Endothelial cell of umbilical vein (primary cell): ENCODE measurements at regions not wholly inside any gene's neighbourhood (a gene's known extent, or its start where the extent isn't known, plus 50 kb on each side); places are given as distances from the start of the nearest gene placed in this dataset.

Source experiments
- BruUV-seq: library from RNA; stranded (reverse); fragments of 400-500 nt; replicated peaks from 2 replicates; lab custom pipeline; 2021; lab: Mats Ljungman, UMichigan
- CTCF ChIA-PET: fragments of 300-600, 350-600 bp; sonication (Branson Sonifier 250); formaldehyde crosslinking; loops from one replicate; lab custom pipeline; 2021; ENCODE audit warnings: antibody characterized with exemption, inconsistent platforms; lab: Charles Lee
- POLR2A ChIA-PET: fragments of 300-600, 350-600 bp; sonication (Branson Sonifier 250); formaldehyde crosslinking; loops from one replicate; lab custom pipeline; 2021; ENCODE audit warnings: antibody characterized with exemption, inconsistent platforms; lab: Charles Lee
- DNase-seq: peaks from one replicate; pipeline ENCODE4 v3.0.0-alpha.2; 2011; ENCODE audit warnings: low read depth, low spot score
- FAIRE-seq: peaks from 2 replicates; lab custom pipeline; 2011; peaks lifted over from hg19 to GRCh38; lab: Jason Lieb, UNC
- H2AFZ ChIP-seq: 2 replicates; pipeline ENCODE4 v1.6.0; 2012; ENCODE audit warnings: low read depth, low read length, control low read depth, inconsistent platforms
- H3K27ac ChIP-seq: 2 replicates; pipeline ENCODE4 v1.5.1; 2011; ENCODE audit warnings: low read depth, mild to moderate bottlenecking, control low read depth, low read length, moderate library complexity; ENCODE audit not compliant: insufficient read depth
- H3K27me3 ChIP-seq, 2 experiments: 2 replicates each; pipeline versions ENCODE4 v1.6.0 to v1.6.1; 2011; ENCODE audit warnings: low read length in 2 of 2, mixed read lengths in 1 of 2; ENCODE audit not compliant: control insufficient read depth in 2 of 2, insufficient read depth in 2 of 2
- H3K36me3 ChIP-seq, 2 experiments: 2 replicates in 1 of 2; 3 replicates in 1 of 2; pipeline ENCODE4 v1.5.1; 2011; ENCODE audit warnings: low read length in 2 of 2, mild to moderate bottlenecking in 1 of 2, moderate library complexity in 1 of 2; ENCODE audit not compliant: control insufficient read depth in 2 of 2, insufficient read depth in 2 of 2; ENCODE audit errors: extremely low read depth in 1 of 2
- H3K4me1 ChIP-seq: 3 replicates; pipeline ENCODE4 v1.5.1; 2011; ENCODE audit warnings: mild to moderate bottlenecking, low read length; ENCODE audit not compliant: control insufficient read depth, insufficient read depth; ENCODE audit errors: extremely low read depth
- H3K4me2 ChIP-seq: 2 replicates; pipeline ENCODE4 v1.6.1; 2011; ENCODE audit warnings: low read length, control low read depth, mixed read lengths; ENCODE audit not compliant: insufficient read depth
- H3K4me3 ChIP-seq, 3 experiments: fragments of 200-600 bp in 1 of 3; sonication (generic), shearing (Covaris generic) in 1 of 3; replicated peaks in 1 of 3; 2 replicates each; pipeline ENCODE4 v1.5.1; 2011 to 2016; ENCODE audit warnings: control low read depth in 3 of 3, low read length in 3 of 3, mild to moderate bottlenecking in 2 of 3, inconsistent platforms in 1 of 3, low read depth in 1 of 3, moderate library complexity in 1 of 3; ENCODE audit not compliant: insufficient read depth in 1 of 3
- H3K79me2 ChIP-seq: 2 replicates; pipeline ENCODE4 v1.6.0; 2012; ENCODE audit warnings: low read length, inconsistent platforms; ENCODE audit not compliant: control insufficient read depth, insufficient read depth
- H3K9ac ChIP-seq: replicated peaks from 2 replicates; pipeline ENCODE3; 2011; ENCODE audit warnings: low read length, control low read depth; ENCODE audit not compliant: insufficient read depth; ENCODE audit errors: extremely low read depth
- H3K9me1 ChIP-seq: replicated peaks from 3 replicates; pipeline ENCODE4 v1.6.0; 2011; ENCODE audit warnings: mild to moderate bottlenecking, low read length; ENCODE audit not compliant: control insufficient read depth, insufficient read depth; ENCODE audit errors: extremely low read depth
- H3K9me3 ChIP-seq: replicated peaks from 2 replicates; pipeline ENCODE4 v1.5.1; 2012; ENCODE audit warnings: low read length, inconsistent platforms; ENCODE audit not compliant: control insufficient read depth, insufficient read depth
- H4K20me1 ChIP-seq: replicated peaks from 2 replicates; pipeline ENCODE3; 2011; ENCODE audit warnings: mild to moderate bottlenecking, low read length; ENCODE audit not compliant: control insufficient read depth, insufficient read depth; ENCODE audit errors: extremely low read depth
- EZH2 ChIP-seq: IDR thresholded peaks from 2 replicates; pipeline ENCODE4 v1.6.1; 2012; ENCODE audit warnings: borderline replicate concordance, low read depth, mild to moderate bottlenecking, moderate library complexity, low read length, inconsistent platforms; ENCODE audit not compliant: severe bottlenecking
- FOS ChIP-seq: IDR thresholded peaks from 2 replicates; pipeline ENCODE4 v1.6.1; 2011; ENCODE audit warnings: mild to moderate bottlenecking, low read length, moderate library complexity, borderline replicate concordance; ENCODE audit not compliant: insufficient read depth
- GATA2 ChIP-seq: IDR thresholded peaks from 2 replicates; pipeline ENCODE4 v1.7.0; 2011; ENCODE audit warnings: low read depth, mild to moderate bottlenecking, moderate library complexity, mixed read lengths, low read length; ENCODE audit not compliant: insufficient read length, insufficient read depth
- JUN ChIP-seq: IDR thresholded peaks from 2 replicates; pipeline ENCODE4 v1.6.1; 2011; ENCODE audit warnings: borderline replicate concordance, low read depth; ENCODE audit not compliant: insufficient read length, insufficient read depth
- MYC ChIP-seq: IDR thresholded peaks from one replicate; pipeline ENCODE4 v1.6.1; 2011; ENCODE audit warnings: mild to moderate bottlenecking, low read depth, low read length
- POLR2A ChIP-seq: IDR thresholded peaks from 2 replicates; pipeline ENCODE4 v1.6.1; 2012; ENCODE audit warnings: low read depth, mild to moderate bottlenecking, control low read depth, low read length
- POLR2AphosphoS5 ChIP-seq: IDR thresholded peaks from 2 replicates; pipeline ENCODE4 v1.6.1; 2012; ENCODE audit warnings: low read depth, mild to moderate bottlenecking, control low read depth, low read length, moderate library complexity; ENCODE audit not compliant: insufficient read depth
- dilution Hi-C: fragments of 300-500 bp; cut with MboI; formaldehyde crosslinking; loops from one replicate; pipeline ENCODE4 v1.15.0; 2019; ENCODE audit warnings: low sequenced_read_pairs; ENCODE audit not compliant: extremely low pct_ligation_motif_present
- intact Hi-C: fragments of 100-400 bp; cut with micrococcal nuclease; formaldehyde crosslinking; loops from one replicate; pipeline ENCODE4 v1.10.0; 2022
- TF ChIP-seq, protein P1 (sequence below): IDR thresholded peaks from 2 replicates; pipeline ENCODE4 v1.6.1; 2011; ENCODE audit not compliant: insufficient read depth, insufficient read length
- TF ChIP-seq, protein P2 (sequence below), 2 donors: IDR thresholded peaks; 1 replicate in 1 of 2; 2 replicates in 1 of 2; pipeline ENCODE4 v1.5.1; 2011; ENCODE audit warnings: low read length in 2 of 2, mild to moderate bottlenecking in 2 of 2, moderate library complexity in 2 of 2, control low read depth in 1 of 2, inconsistent platforms in 1 of 2, low read depth in 1 of 2; ENCODE audit not compliant: insufficient read depth in 1 of 2; ENCODE audit errors: extremely low read depth in 1 of 2

DNA sequence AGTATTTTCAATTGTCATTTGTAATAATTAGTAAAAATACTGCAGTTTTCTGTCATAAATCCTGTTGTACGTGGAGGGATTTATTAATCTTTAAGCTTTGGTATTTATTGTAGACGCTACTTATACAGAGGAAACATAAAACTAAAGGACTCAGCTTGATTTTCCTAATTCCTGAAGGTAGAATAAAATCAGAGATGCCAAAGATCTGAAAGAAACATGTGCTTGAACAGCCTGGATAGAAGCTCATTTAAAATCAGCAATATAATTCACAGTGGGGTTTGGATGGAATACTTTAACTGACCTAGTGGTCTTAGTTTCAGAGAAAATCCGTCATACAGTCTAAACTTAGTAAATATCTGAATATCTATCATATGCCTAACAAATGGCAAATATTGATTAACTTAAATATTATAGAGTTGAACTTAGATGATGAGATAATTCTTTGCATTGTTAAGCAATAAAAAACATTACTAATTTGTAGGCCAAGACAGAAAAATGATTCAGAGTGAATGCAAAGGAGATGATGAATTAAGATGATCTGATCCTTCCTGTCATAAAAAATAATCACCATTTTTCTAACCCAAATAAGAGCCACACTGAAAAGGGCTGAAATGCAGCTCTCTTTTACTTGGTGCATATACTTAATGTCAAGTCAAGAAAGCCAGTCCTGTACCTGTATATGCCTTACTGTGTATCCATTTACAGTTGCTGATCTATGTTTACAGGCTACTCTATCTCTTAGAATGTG, 397.1 kb upstream of the DCN start:
- DNase-seq, result no peak
- Histone ChIP-seq H3K79me2 (no peaks in the 10 kb centered on the region), H3K9me1 (no peaks in the 10 kb centered on the region), H3K27me3 (no peaks in the 10 kb centered on the region), H3K4me1 (peaks cover 4% of the 10 kb centered on the region), H3K36me3 (no peaks in the 10 kb centered on the region), H3K9ac (no peak overlapping the region), H3K4me2 (no peak overlapping the region), H4K20me1 (no peaks in the 10 kb centered on the region), H3K27ac (no peak overlapping the region), H3K4me3 (no peak overlapping the region), H3K9me3 (no peaks in the 10 kb centered on the region), H2AFZ (no peak overlapping the region)
- ChIA-PET POLR2A (interaction anchor here (1.6 kb wide), 1 partner anchor 566 kb away, joined by 4 read pairs; the partner anchor contains the start of gene BTG1), CTCF (interaction anchor here (0.7 to 3.4 kb wide), 9 partner anchors 12 to 990 kb away, joined by 3 to 37 read pairs (median 11); partner anchors contain the start of gene BTG1)
- BruUV-seq, result no TSS peak
- FAIRE-seq, result no peak
- dilution Hi-C loops, result no loop called here
- no peak for TF ChIP-seq FOS
- TF ChIP-seq JUN, result no peak
- no peak for TF ChIP-seq GATA2
- TF ChIP-seq MYC, result no peak
- no peak for TF ChIP-seq POLR2AphosphoS5
- TF ChIP-seq, protein P1, sequence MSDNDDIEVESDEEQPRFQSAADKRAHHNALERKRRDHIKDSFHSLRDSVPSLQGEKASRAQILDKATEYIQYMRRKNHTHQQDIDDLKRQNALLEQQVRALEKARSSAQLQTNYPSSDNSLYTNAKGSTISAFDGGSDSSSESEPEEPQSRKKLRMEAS, result no peak
- TF ChIP-seq POLR2A, result no peak
- no peak for TF ChIP-seq EZH2
- TF ChIP-seq, protein P2, sequence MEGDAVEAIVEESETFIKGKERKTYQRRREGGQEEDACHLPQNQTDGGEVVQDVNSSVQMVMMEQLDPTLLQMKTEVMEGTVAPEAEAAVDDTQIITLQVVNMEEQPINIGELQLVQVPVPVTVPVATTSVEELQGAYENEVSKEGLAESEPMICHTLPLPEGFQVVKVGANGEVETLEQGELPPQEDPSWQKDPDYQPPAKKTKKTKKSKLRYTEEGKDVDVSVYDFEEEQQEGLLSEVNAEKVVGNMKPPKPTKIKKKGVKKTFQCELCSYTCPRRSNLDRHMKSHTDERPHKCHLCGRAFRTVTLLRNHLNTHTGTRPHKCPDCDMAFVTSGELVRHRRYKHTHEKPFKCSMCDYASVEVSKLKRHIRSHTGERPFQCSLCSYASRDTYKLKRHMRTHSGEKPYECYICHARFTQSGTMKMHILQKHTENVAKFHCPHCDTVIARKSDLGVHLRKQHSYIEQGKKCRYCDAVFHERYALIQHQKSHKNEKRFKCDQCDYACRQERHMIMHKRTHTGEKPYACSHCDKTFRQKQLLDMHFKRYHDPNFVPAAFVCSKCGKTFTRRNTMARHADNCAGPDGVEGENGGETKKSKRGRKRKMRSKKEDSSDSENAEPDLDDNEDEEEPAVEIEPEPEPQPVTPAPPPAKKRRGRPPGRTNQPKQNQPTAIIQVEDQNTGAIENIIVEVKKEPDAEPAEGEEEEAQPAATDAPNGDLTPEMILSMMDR (IDR thresholded peaks at IDR 0.05; ENCODE audit: extremely low read depth in 1 of 2, insufficient read depth in 1 of 2, low read depth in 1 of 2, low read length in 2 of 2), result no peak
- intact Hi-C loops, result loop anchor here (5.0 to 10.0 kb wide), 2 partner anchors 993 to 1065 kb away; no protein-coding TSS in a partner anchor
